ENCODE measurements at regions not wholly inside any gene's neighbourhood (a gene's known extent, or its start where the extent isn't known, plus 50 kb on each side); places are given as distances from the start of the nearest gene placed in this dataset.

- no peak for DNase-seq (ENCODE audit: low read depth, low spot score)
- in situ Hi-C loops (cut with HindIII; ENCODE audit: low sequenced_read_pairs), result no loop called here
- no peak for TF ChIP-seq CTCF (IDR thresholded peaks at IDR 0.05; ENCODE audit: low read depth, low read length)
- H3K4me3 ChIP-seq (ENCODE audit: low read depth, low read length), result no peak overlapping the region
These were observed 121.5 kb upstream of the RIPOR2 start for GRCh38 chr6:25057111-25057905.

DNA sequence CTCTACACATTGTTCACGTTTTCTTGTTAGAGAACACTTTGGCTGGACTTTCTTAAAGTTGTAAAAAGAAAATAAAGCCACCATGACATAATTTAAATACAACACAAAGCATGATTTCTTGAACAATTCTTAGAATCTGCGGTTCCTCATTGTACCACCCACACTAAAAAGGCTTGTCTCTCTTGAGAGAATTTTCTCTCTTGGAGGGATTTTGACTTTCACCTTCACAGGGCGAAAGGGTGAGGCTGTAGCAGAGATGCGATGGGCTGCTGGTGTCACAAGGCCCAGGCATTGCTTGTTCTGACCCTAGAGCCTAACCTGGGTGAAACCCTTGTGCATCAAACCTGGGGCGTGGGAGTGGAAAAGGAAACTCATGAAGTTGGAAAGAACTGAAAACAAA lies 122.7 kb upstream of the RIPOR2 start:
- no peak overlapping the region for H3K4me3 ChIP-seq (ENCODE audit: low read depth, low read length)
- TF ChIP-seq CTCF (IDR thresholded peaks at IDR 0.05; ENCODE audit: low read depth, low read length), result no peak
- no peak for DNase-seq (ENCODE audit: low read depth, low spot score)
- in situ Hi-C loops (cut with HindIII; ENCODE audit: low sequenced_read_pairs), result no loop called here

DNA sequence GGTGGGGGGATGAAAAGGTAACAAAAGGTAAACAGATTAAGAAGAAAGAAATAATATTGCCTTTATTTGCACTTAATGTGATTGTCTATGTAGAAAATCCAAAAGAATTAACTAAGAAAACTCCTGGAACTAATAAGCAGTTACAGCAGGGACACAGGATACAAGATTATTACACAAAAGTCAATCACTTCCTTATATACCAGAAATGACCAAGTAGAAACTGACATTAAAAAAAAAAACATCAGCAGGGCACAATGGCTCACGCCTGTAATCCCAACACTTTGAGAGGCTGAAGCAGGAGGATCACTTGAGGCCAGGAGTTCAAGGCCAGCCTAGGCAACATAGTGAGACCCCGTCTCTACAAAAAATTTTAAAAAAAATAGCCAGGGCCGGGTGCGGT lies 123.2 kb upstream of the RIPOR2 start:
- no peak overlapping the region for H3K4me3 ChIP-seq (ENCODE audit: low read depth, low read length)
- no peak for TF ChIP-seq CTCF (IDR thresholded peaks at IDR 0.05; ENCODE audit: low read depth, low read length)
- no peak for DNase-seq (ENCODE audit: low read depth, low spot score)
- in situ Hi-C loops (cut with HindIII; ENCODE audit: low sequenced_read_pairs), result no loop called here

DNA sequence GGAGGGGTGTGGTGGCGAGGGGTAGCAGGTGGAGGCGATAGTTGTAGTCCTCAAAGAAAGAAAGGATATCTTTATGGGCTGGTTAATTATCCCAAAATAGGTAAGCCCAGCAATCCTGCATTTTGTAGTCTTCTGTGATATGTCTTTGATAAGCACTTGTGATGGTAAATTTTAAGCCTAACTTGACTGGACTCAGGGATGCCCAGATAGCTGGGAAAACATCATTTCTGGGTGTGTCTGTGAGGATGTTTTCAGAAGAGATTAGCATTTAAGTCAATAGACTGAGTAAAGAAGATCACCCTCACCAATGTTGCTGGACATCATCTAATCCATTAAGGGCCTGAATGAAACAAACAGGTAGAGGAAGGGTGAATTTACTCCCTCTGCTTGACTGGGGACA lies 124.8 kb upstream of the RIPOR2 start:
- H3K4me3 ChIP-seq (ENCODE audit: low read depth, low read length), result no peak overlapping the region
- in situ Hi-C loops (cut with HindIII; ENCODE audit: low sequenced_read_pairs), result no loop called here
- TF ChIP-seq CTCF (IDR thresholded peaks at IDR 0.05; ENCODE audit: low read depth, low read length), result no peak
- DNase-seq (ENCODE audit: low read depth, low spot score), result no peak

- TF ChIP-seq CTCF (IDR thresholded peaks at IDR 0.05; ENCODE audit: low read depth, low read length), result no peak
- peak; percentile 71 for DNase-seq (ENCODE audit: low read depth, low spot score)
- in situ Hi-C loops (cut with HindIII; ENCODE audit: low sequenced_read_pairs), result no loop called here
- no peak overlapping the region for H3K4me3 ChIP-seq (ENCODE audit: low read depth, low read length)
These were observed 125.7 kb upstream of the RIPOR2 start for GRCh38 chr6:25061289-25061936.

DNA sequence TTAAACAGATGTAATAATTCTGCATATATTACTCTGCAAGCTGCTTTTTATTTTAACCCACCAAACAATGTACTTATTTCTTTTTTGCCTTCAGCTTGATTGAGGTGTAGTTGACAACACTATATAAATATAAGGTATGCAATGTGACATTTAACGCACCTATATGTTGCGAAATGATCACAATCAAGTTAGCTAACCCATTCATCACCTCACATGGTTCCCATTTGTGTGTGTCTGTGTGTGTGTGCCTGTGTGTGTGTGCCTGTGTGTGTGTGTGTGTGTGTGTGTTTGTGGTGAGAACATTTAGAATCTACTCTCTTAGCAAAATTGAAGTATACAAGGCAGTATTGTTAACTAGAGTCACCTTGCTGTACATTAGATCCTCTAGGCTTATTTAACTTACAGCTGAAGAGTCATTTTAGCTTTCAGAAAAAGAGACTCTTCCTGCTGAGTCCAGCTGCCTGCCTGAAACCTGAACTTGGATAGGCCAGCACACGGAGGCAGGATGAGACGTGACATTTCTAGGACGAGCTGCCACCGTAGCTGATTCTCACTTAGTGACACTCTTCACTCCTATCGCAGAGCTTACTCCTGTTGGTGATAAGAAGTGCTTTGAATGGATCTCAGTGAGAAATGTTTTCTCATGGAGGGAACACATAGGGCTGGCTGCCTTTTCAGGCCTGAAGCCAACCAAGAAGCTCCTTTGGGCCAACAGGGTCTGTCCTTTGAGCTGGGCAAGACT lies 126.5 kb upstream of the RIPOR2 start:
- in situ Hi-C loops (cut with HindIII; ENCODE audit: low sequenced_read_pairs), result no loop called here
- TF ChIP-seq CTCF (IDR thresholded peaks at IDR 0.05; ENCODE audit: low read depth, low read length), result no peak
- H3K4me3 ChIP-seq (ENCODE audit: low read depth, low read length), result no peak overlapping the region
- DNase-seq (ENCODE audit: low read depth, low spot score), result no peak
